GM23338 (cell line): ENCODE measurements at regions not wholly inside any gene's neighbourhood (a gene's known extent, or its start where the extent isn't known, plus 50 kb on each side); places are given as distances from the start of the nearest gene placed in this dataset.

Source experiments
- CREB1 ChIP-seq: fragments of 250-450 bp; sonication (Bioruptor Pico); IDR thresholded peaks from 2 replicates; pipeline ENCODE4 v1.5.0; 2020; ENCODE audit warnings: low read depth, mild to moderate bottlenecking, moderate library complexity
- CTCF ChIP-seq, 2 experiments: fragments of 200-600 bp in 1 of 2; sonication (generic) in 1 of 2; conservative IDR thresholded peaks; 2 replicates each; pipeline versions ENCODE4 v1.5.1 to v1.6.1; 2016 to 2017; ENCODE audit warnings: antibody characterized with exemption in 2 of 2, low read depth in 2 of 2, mild to moderate bottlenecking in 2 of 2, moderate library complexity in 1 of 2
- EZH2 ChIP-seq: fragments of 200-600 bp; sonication (generic); IDR thresholded peaks from one replicate; pipeline ENCODE4 v1.8.0; 2017; ENCODE audit warnings: antibody characterized with exemption, mild to moderate bottlenecking, low read depth; ENCODE audit not compliant: unreplicated experiment
- EZH2phosphoT487 ChIP-seq: fragments of 200-600 bp; sonication (generic); IDR thresholded peaks from one replicate; pipeline ENCODE4 v1.8.1; 2018; ENCODE audit warnings: antibody characterized with exemption; ENCODE audit not compliant: unreplicated experiment
- JUNB ChIP-seq: IDR thresholded peaks from one replicate; pipeline ENCODE4 v1.6.1; 2016; ENCODE audit warnings: antibody characterized with exemption; ENCODE audit not compliant: unreplicated experiment
- POLR2AphosphoS5 ChIP-seq: IDR thresholded peaks from 2 replicates; pipeline ENCODE4 v1.6.1; 2016; ENCODE audit warnings: antibody characterized with exemption, low read depth
- REST ChIP-seq: IDR thresholded peaks from one replicate; pipeline ENCODE4 v1.6.1; 2018; ENCODE audit warnings: antibody characterized with exemption; ENCODE audit not compliant: unreplicated experiment

- no peak for TF ChIP-seq POLR2AphosphoS5
- no peak for TF ChIP-seq CTCF (conservative IDR thresholded peaks at IDR 0.05; ENCODE audit: low read depth in 2 of 2)
- TF ChIP-seq REST: no peak
- TF ChIP-seq EZH2phosphoT487: no peak
- TF ChIP-seq EZH2: no peak
- TF ChIP-seq CREB1 (CRISPR knock-in tag): no peak
- TF ChIP-seq JUNB: no peak
Observed at GRCh38 chr18:67742954-67743353, 226.4 kb upstream of the DSEL start.
